ENCODE measurements at regions not wholly inside any gene's neighbourhood (a gene's known extent, or its start where the extent isn't known, plus 50 kb on each side); places are given as distances from the start of the nearest gene placed in this dataset.

- Histone ChIP-seq H3K27me3 (replicated peaks in 1 of 4; ENCODE audit: control extremely low read depth in 1 of 4, control insufficient read depth in 3 of 4, insufficient read depth in 4 of 4, low read length in 3 of 4) (no peaks in the 10 kb centered on the region), H4K20me1 (ENCODE audit: control insufficient read depth, insufficient read depth, low read length, poor library complexity, severe bottlenecking) (no peaks in the 10 kb centered on the region), H3K4me2 (replicated peaks; ENCODE audit: low read depth, low read length, poor library complexity, severe bottlenecking) (no peak overlapping the region), H2AFZ (ENCODE audit: insufficient read depth, low read depth, low read length, poor library complexity, severe bottlenecking) (no peak overlapping the region), H3K4me3 (ENCODE audit: control extremely low read depth in 1 of 5, extremely low read depth in 1 of 5, insufficient read depth in 1 of 5, low read depth in 2 of 5, low read length in 4 of 5) (no peak overlapping the region), H3K9me3 (ENCODE audit: control extremely low read depth in 1 of 3, control insufficient read depth in 2 of 3, insufficient read depth in 1 of 3, low read length in 2 of 3) (no peaks in the 10 kb centered on the region), H3K9ac (ENCODE audit: low read length) (no peak overlapping the region), H3K79me2 (ENCODE audit: control insufficient read depth, insufficient read depth, low read length) (no peaks in the 10 kb centered on the region), H3K27ac (ENCODE audit: low read length in 2 of 2) (no peak overlapping the region), H3K4me1 (ENCODE audit: control insufficient read depth in 2 of 2, insufficient read depth in 2 of 2, low read length in 2 of 2) (no peaks in the 10 kb centered on the region), H3K36me3 (replicated peaks in 1 of 2; ENCODE audit: control extremely low read depth in 1 of 2, control insufficient read depth in 1 of 2, extremely low read depth in 1 of 2, insufficient read depth in 2 of 2, low read length in 1 of 2) (no peaks in the 10 kb centered on the region)
- CTCF ChIA-PET = no interaction called here
- no peak for TF ChIP-seq CTCF (IDR thresholded peaks at IDR 0.05)
- no peak for TF ChIP-seq EZH2 (IDR thresholded peaks at IDR 0.05; ENCODE audit: borderline replicate concordance, insufficient read depth, low read depth, low read length, poor library complexity, severe bottlenecking)
- 95% methylated on average over 6 of the region's 11 CpGs for WGBS (ENCODE audit: insufficient coverage)
- Mint-ChIP-seq H3K4me1 (no peaks in the 10 kb centered on the region), H3K27ac (no peak overlapping the region), H3K4me3 (no peak overlapping the region), H3K9me3 (ENCODE audit: insufficient read depth) (peaks cover 2% of the 10 kb centered on the region), H3K27me3 (no peaks in the 10 kb centered on the region)
- intact Hi-C loops (cut with micrococcal nuclease) = no loop called here
- ATAC-seq (ENCODE audit: low read depth) = no peak
- POLR2A ChIA-PET = no interaction called here
- no peak for DNase-seq
Observed at GRCh38 chr9:82466616-82467260, 478.2 kb downstream of the SPATA31D1 start.

- no peak overlapping the region for H3K4me3 Mint-ChIP-seq
- intact Hi-C loops (cut with micrococcal nuclease) = no loop called here
- H3K4me1 ChIP-seq (ENCODE audit: control insufficient read depth in 2 of 2, insufficient read depth in 2 of 2, low read length in 2 of 2) = no peaks in the 10 kb centered on the region
- no peaks in the 10 kb centered on the region for H3K79me2 ChIP-seq (ENCODE audit: control insufficient read depth, insufficient read depth, low read length)
- no CpG with 5 or more reads among the region's 2 CpGs for WGBS (ENCODE audit: insufficient coverage)
- TF ChIP-seq CTCF (IDR thresholded peaks at IDR 0.05) (no peak), EZH2 (IDR thresholded peaks at IDR 0.05; ENCODE audit: borderline replicate concordance, insufficient read depth, low read depth, low read length, poor library complexity, severe bottlenecking) (no peak)
- no peak overlapping the region for H3K9ac ChIP-seq (ENCODE audit: low read length)
- H3K9me3 ChIP-seq (ENCODE audit: control extremely low read depth in 1 of 3, control insufficient read depth in 2 of 3, insufficient read depth in 1 of 3, low read length in 2 of 3) = no peaks in the 10 kb centered on the region
- POLR2A ChIA-PET = no interaction called here
- H4K20me1 ChIP-seq (ENCODE audit: control insufficient read depth, insufficient read depth, low read length, poor library complexity, severe bottlenecking) = no peaks in the 10 kb centered on the region
- no peak overlapping the region for H3K4me3 ChIP-seq (ENCODE audit: control extremely low read depth in 1 of 5, extremely low read depth in 1 of 5, insufficient read depth in 1 of 5, low read depth in 2 of 5, low read length in 4 of 5)
- ATAC-seq (ENCODE audit: low read depth) = no peak
- no peaks in the 10 kb centered on the region for H3K27me3 ChIP-seq (replicated peaks in 1 of 4; ENCODE audit: control extremely low read depth in 1 of 4, control insufficient read depth in 3 of 4, insufficient read depth in 4 of 4, low read length in 3 of 4)
- CTCF ChIA-PET = no interaction called here
- DNase-seq = no peak
- no peak overlapping the region for H3K27ac Mint-ChIP-seq
- H3K36me3 ChIP-seq (replicated peaks in 1 of 2; ENCODE audit: control extremely low read depth in 1 of 2, control insufficient read depth in 1 of 2, extremely low read depth in 1 of 2, insufficient read depth in 2 of 2, low read length in 1 of 2) = no peaks in the 10 kb centered on the region
- H3K4me1 Mint-ChIP-seq = no peaks in the 10 kb centered on the region
- peaks cover 2% of the 10 kb centered on the region for H3K9me3 Mint-ChIP-seq (ENCODE audit: insufficient read depth)
- H3K4me2 ChIP-seq (replicated peaks; ENCODE audit: low read depth, low read length, poor library complexity, severe bottlenecking) = no peak overlapping the region
- no peaks in the 10 kb centered on the region for H3K27me3 Mint-ChIP-seq
- H2AFZ ChIP-seq (ENCODE audit: insufficient read depth, low read depth, low read length, poor library complexity, severe bottlenecking) = no peak overlapping the region
- H3K27ac ChIP-seq (ENCODE audit: low read length in 2 of 2) = no peak overlapping the region
Observed at GRCh38 chr9:82467436-82467835, 478.9 kb downstream of the SPATA31D1 start.
